ENCODE measurements at regions not wholly inside any gene's neighbourhood (a gene's known extent, or its start where the extent isn't known, plus 50 kb on each side); places are given as distances from the start of the nearest gene placed in this dataset.

- H3K4me1 ChIP-seq: no peaks in the 10 kb centered on the region
- H3K36me3 ChIP-seq: no peaks in the 10 kb centered on the region
- H3K9me3 ChIP-seq: no peaks in the 10 kb centered on the region
- TF ChIP-seq POLR2AphosphoS5 (IDR thresholded peaks at IDR 0.05) (no peak), EP300 (IDR thresholded peaks at IDR 0.05) (no peak), CTCF (IDR thresholded peaks at IDR 0.05) (no peak), POLR2A (IDR thresholded peaks at IDR 0.05) (no peak)
- ATAC-seq (ENCODE audit: low FRiP score in 2 of 2): no peak
- DNase-seq: no peak
- H3K4me3 ChIP-seq: no peak overlapping the region
- H3K27ac ChIP-seq: no peak overlapping the region
- H3K27me3 ChIP-seq: no peaks in the 10 kb centered on the region
Measured at GRCh38 chr13:71312923-71313322, 554.1 kb downstream of the DACH1 start.

- ATAC-seq (ENCODE audit: low FRiP score in 2 of 2) (no peak), DNase-seq (no peak)
- Histone ChIP-seq H3K9me3 (no peaks in the 10 kb centered on the region), H3K4me3 (peak overlapping the region in 1 of 4 donors; percentile 9), H3K27ac (no peak overlapping the region), H3K36me3 (no peaks in the 10 kb centered on the region), H3K4me1 (no peaks in the 10 kb centered on the region), H3K27me3 (no peaks in the 10 kb centered on the region)
- 68 to 70% methylated on average over 4 of the region's 4 CpGs for WGBS, 2 donors
- TF ChIP-seq EP300 (IDR thresholded peaks at IDR 0.05): no peak
Measured at GRCh38 chr13:71309905-71310304, 557.1 kb downstream of the DACH1 start.

GRCh38 chr13:71306821-71307220, 560.2 kb downstream of the DACH1 start:
- TF ChIP-seq EP300 (IDR thresholded peaks at IDR 0.05): no peak
- WGBS, 2 donors: 67 to 72% methylated on average over 1 of the region's 1 CpG
- ATAC-seq (ENCODE audit: low FRiP score in 2 of 2) (no peak), DNase-seq (no peak)
- H3K27me3 ChIP-seq: no peaks in the 10 kb centered on the region
- no peak overlapping the region for H3K27ac ChIP-seq
- no peaks in the 10 kb centered on the region for H3K36me3 ChIP-seq
- H3K4me1 ChIP-seq: no peaks in the 10 kb centered on the region
- no peak overlapping the region for H3K4me3 ChIP-seq
- no peaks in the 10 kb centered on the region for H3K9me3 ChIP-seq

GRCh38 chr13:71304861-71305260, 562.1 kb downstream of the DACH1 start:
- Histone ChIP-seq H3K4me3 (no peak overlapping the region), H3K36me3 (no peaks in the 10 kb centered on the region), H3K9me3 (no peaks in the 10 kb centered on the region), H3K27ac (no peak overlapping the region), H3K27me3 (no peaks in the 10 kb centered on the region), H3K4me1 (no peaks in the 10 kb centered on the region)
- DNase-seq (no peak), ATAC-seq (ENCODE audit: low FRiP score in 2 of 2) (no peak)
- no peak for TF ChIP-seq POLR2A (IDR thresholded peaks at IDR 0.05)
- no peak for TF ChIP-seq EP300 (IDR thresholded peaks at IDR 0.05)
- no peak for TF ChIP-seq POLR2AphosphoS5 (IDR thresholded peaks at IDR 0.05)
- no peak for TF ChIP-seq CTCF (IDR thresholded peaks at IDR 0.05)
- 47 to 52% methylated on average over 3 of the region's 3 CpGs for WGBS, 2 donors

GRCh38 chr13:71303144-71303543, 563.9 kb downstream of the DACH1 start:
- Histone ChIP-seq H3K27me3 (no peaks in the 10 kb centered on the region), H3K9me3 (no peaks in the 10 kb centered on the region), H3K4me1 (no peaks in the 10 kb centered on the region), H3K4me3 (no peak overlapping the region), H3K36me3 (no peaks in the 10 kb centered on the region), H3K27ac (no peak overlapping the region)
- ATAC-seq (ENCODE audit: low FRiP score in 2 of 2): no peak
- 69 to 71% methylated on average over 3 of the region's 3 CpGs for WGBS, 2 donors
- DNase-seq: no peak
- no peak for TF ChIP-seq POLR2AphosphoS5 (IDR thresholded peaks at IDR 0.05)

- no peak for DNase-seq
- Histone ChIP-seq H3K4me3 (no peak overlapping the region), H3K27me3 (no peaks in the 10 kb centered on the region), H3K9me3 (no peaks in the 10 kb centered on the region), H3K27ac (no peak overlapping the region), H3K4me1 (no peaks in the 10 kb centered on the region), H3K36me3 (no peaks in the 10 kb centered on the region)
- ATAC-seq (ENCODE audit: low FRiP score in 2 of 2): no peak
- TF ChIP-seq EP300 (IDR thresholded peaks at IDR 0.05) (no peak), POLR2AphosphoS5 (IDR thresholded peaks at IDR 0.05) (no peak)
Measured at GRCh38 chr13:71300602-71301001, 566.4 kb downstream of the DACH1 start.

- no peak for TF ChIP-seq EP300 (IDR thresholded peaks at IDR 0.05)
- no peak for TF ChIP-seq POLR2A (IDR thresholded peaks at IDR 0.05)
- no peak for TF ChIP-seq CTCF (IDR thresholded peaks at IDR 0.05)
- no peak for TF ChIP-seq POLR2AphosphoS5 (IDR thresholded peaks at IDR 0.05)
- Histone ChIP-seq H3K27ac (peak overlapping the region in 3 of 4 donors; percentile 29 to 71 (median 64)), H3K27me3 (no peaks in the 10 kb centered on the region), H3K4me1 (peaks cover 0 to 3% (median 0%) of the 10 kb centered on the region in 4 donors), H3K36me3 (no peaks in the 10 kb centered on the region), H3K4me3 (no peak overlapping the region), H3K9me3 (no peaks in the 10 kb centered on the region)
- DNase-seq (no peak), ATAC-seq (ENCODE audit: low FRiP score in 2 of 2) (no peak)
- 95% methylated on average over 4 of the region's 4 CpGs for WGBS, 2 donors
Measured at GRCh38 chr13:71291842-71292146, 575.2 kb downstream of the DACH1 start.
